Psoas muscle (tissue), 7 donors: ENCODE measurements at regions not wholly inside any gene's neighbourhood (a gene's known extent, or its start where the extent isn't known, plus 50 kb on each side); places are given as distances from the start of the nearest gene placed in this dataset.

Experiments used
- ATAC-seq, 4 donors: fragments of 200-7000 bp; cut with Tn5 transposase; one replicate each; pipeline ENCODE4 v1.9.1; 2020; ENCODE audit warnings: moderate library complexity in 3 of 4, mild to moderate bottlenecking in 2 of 4
- DNase-seq, 2 donors: peaks; one replicate each; pipeline ENCODE4 v3.0.0-alpha.2; 2020
- H3K27ac ChIP-seq: fragments of 200-600 bp; one replicate; pipeline ENCODE4 v1.8.0; 2022
- H3K27me3 ChIP-seq, 3 donors: fragments of 200-600 bp in 1 of 3; one replicate each; pipeline versions ENCODE4 v1.6.1 to v1.8.0; 2013 to 2022; ENCODE audit warnings: low read length in 2 of 3, mild to moderate bottlenecking in 2 of 3, moderate library complexity in 1 of 3; ENCODE audit not compliant: insufficient read depth in 3 of 3
- H3K36me3 ChIP-seq, 2 donors: fragments of 200-600 bp in 1 of 2; one replicate each; pipeline versions ENCODE4 v1.6.1 to v1.8.0; 2013 to 2022; ENCODE audit warnings: low read depth in 1 of 2, mild to moderate bottlenecking in 1 of 2, moderate library complexity in 1 of 2; ENCODE audit not compliant: insufficient read depth in 1 of 2
- H3K4me1 ChIP-seq: fragments of 200-600 bp; one replicate; pipeline ENCODE4 v1.8.0; 2022
- H3K4me3 ChIP-seq: fragments of 200-600 bp; one replicate; pipeline ENCODE4 v1.8.0; 2022; ENCODE audit warnings: mild to moderate bottlenecking
- H3K9me3 ChIP-seq: fragments of 200-600 bp; one replicate; pipeline ENCODE4 v1.8.0; 2022
- CTCF ChIP-seq: fragments of 200-600 bp; IDR thresholded peaks from one replicate; pipeline ENCODE4 v1.8.0; 2022; ENCODE audit warnings: antibody characterized with exemption
- WGBS, 3 donors: extraction: QIAGEN DNeasy Blood & Tissue Kit; methylation state at CpG; one replicate each; pipeline versions ENCODE4 v1.1.6 to v1.1.7; 2013; 5-methylcytosine and 5-hydroxymethylcytosine counted together
- intact Hi-C, 2 donors: fragments of 100-400 bp; cut with DNase I; formaldehyde crosslinking; loops; one replicate each; pipeline versions ENCODE4 v1.11.0 to v1.14.2; 2022
- donor health status: healthy with polysubstance abuse.
- donor health status: DM: no; HTN: no; CAD: no; lungs with moderate emphysema.
- donor health status: Bipolar disorder and iron deficiency.
- donor health status: healthy.
- donor health status: DM: yes; HTN: yes; CAD: no.
- donor health status: DM: no; HTN: no; CAD: no.
- donor health status: DM: yes; HTN: yes; CAD: no.

GRCh38 chr5:84794486-84795035 is 409.9 kb upstream of the EDIL3 start:
- no peak for TF ChIP-seq CTCF
- Histone ChIP-seq H3K27ac (no peak overlapping the region), H3K9me3 (no peaks in the 10 kb centered on the region), H3K4me3 (no peak overlapping the region), H3K4me1 (no peaks in the 10 kb centered on the region), H3K27me3 (no peaks in the 10 kb centered on the region), H3K36me3 (no peaks in the 10 kb centered on the region)
- intact Hi-C loops = no loop called here
- DNase-seq (no peak), ATAC-seq (no peak)
- WGBS, 3 donors = 92 to 93% (median 92%) methylated on average over 2 of the region's 2 CpGs

- H3K4me1 ChIP-seq = no peaks in the 10 kb centered on the region
- H3K9me3 ChIP-seq = no peaks in the 10 kb centered on the region
- H3K4me3 ChIP-seq = no peak overlapping the region
- WGBS, 3 donors = 64 to 67% (median 67%) methylated on average over 3 of the region's 3 CpGs
- DNase-seq = no peak
- no peak for TF ChIP-seq CTCF
- no peaks in the 10 kb centered on the region for H3K27me3 ChIP-seq
- intact Hi-C loops = no loop called here
- H3K27ac ChIP-seq = no peak overlapping the region
- no peaks in the 10 kb centered on the region for H3K36me3 ChIP-seq
- ATAC-seq = no peak
Observed at GRCh38 chr5:84791730-84792129, 407.1 kb upstream of the EDIL3 start.

GRCh38 chr5:84791138-84791537 is 406.5 kb upstream of the EDIL3 start:
- intact Hi-C loops = no loop called here
- DNase-seq (no peak), ATAC-seq (no peak)

GRCh38 chr5:84790406-84790805 is 405.7 kb upstream of the EDIL3 start:
- H3K4me3 ChIP-seq = no peak overlapping the region
- TF ChIP-seq CTCF = no peak
- no peaks in the 10 kb centered on the region for H3K27me3 ChIP-seq
- H3K27ac ChIP-seq = no peak overlapping the region
- ATAC-seq = no peak
- no peaks in the 10 kb centered on the region for H3K4me1 ChIP-seq
- whole genome bisulfite sequencing, 3 donors = 70 to 83% (median 78%) methylated on average over 1 of the region's 1 CpG
- intact Hi-C loops = no loop called here
- no peak for DNase-seq
- no peaks in the 10 kb centered on the region for H3K9me3 ChIP-seq
- no peaks in the 10 kb centered on the region for H3K36me3 ChIP-seq

More at GRCh38 chr5:84791138-84791537, 406.5 kb upstream of the EDIL3 start:
- TF ChIP-seq CTCF = no peak
- Histone ChIP-seq H3K4me3 (no peak overlapping the region), H3K27ac (no peak overlapping the region), H3K27me3 (no peaks in the 10 kb centered on the region), H3K36me3 (no peaks in the 10 kb centered on the region), H3K4me1 (no peaks in the 10 kb centered on the region), H3K9me3 (no peaks in the 10 kb centered on the region)

GRCh38 chr5:84783003-84783402 is 398.3 kb upstream of the EDIL3 start:
- Histone ChIP-seq H3K27ac (no peak overlapping the region), H3K9me3 (no peaks in the 10 kb centered on the region), H3K4me3 (no peak overlapping the region), H3K36me3 (no peaks in the 10 kb centered on the region), H3K4me1 (no peaks in the 10 kb centered on the region), H3K27me3 (no peaks in the 10 kb centered on the region)
- 92 to 96% (median 95%) methylated on average over 3 of the region's 3 CpGs for WGBS, 3 donors
- intact Hi-C loops = no loop called here
- ATAC-seq = no peak
- TF ChIP-seq CTCF = no peak
- DNase-seq = no peak
